ENCODE measurements at regions not wholly inside any gene's neighbourhood (a gene's known extent, or its start where the extent isn't known, plus 50 kb on each side); places are given as distances from the start of the nearest gene placed in this dataset.

DNA sequence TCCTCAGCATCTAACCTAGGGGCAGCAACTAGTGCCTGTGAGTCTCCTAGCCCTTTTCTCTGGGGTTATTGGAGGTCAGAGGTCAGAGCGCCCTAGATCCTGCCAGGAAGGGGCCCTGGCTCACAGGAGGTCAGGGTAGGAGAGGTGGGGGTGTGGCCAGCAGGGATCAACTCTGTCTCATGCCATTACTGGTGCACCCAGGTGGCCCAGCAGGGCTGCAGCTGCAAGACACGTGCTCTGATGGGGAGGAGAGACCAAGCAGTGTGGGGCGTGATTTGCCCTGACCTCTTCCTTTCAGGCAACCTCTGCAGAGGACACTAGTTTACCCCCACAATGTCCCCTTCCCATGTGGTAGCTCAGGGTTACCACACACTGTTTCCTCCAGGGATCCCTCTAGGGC, 73.3 kb upstream of the ZNF30 start:
- TF ChIP-seq POLR2A (IDR thresholded peaks at IDR 0.05), result no peak
- TF ChIP-seq POLR2AphosphoS5 (IDR thresholded peaks at IDR 0.05), result no peak
